Kidney tubule cell (primary cell): ENCODE measurements at regions not wholly inside any gene's neighbourhood (a gene's known extent, or its start where the extent isn't known, plus 50 kb on each side); places are given as distances from the start of the nearest gene placed in this dataset.

Experiments
- DNase-seq: peaks from one replicate; pipeline ENCODE4 v3.0.0-alpha.2; 2018; ENCODE audit warnings: low spot score

- DNase-seq = peak; percentile 96
These were observed 299.3 kb upstream of the ZFP64 start for GRCh38 chr20:52490711-52491430.

GRCh38 chr20:52484438-52484837, 292.9 kb upstream of the ZFP64 start:
- peak; percentile 69 for DNase-seq

GRCh38 chr20:52483382-52483781, 291.8 kb upstream of the ZFP64 start:
- no peak for DNase-seq

GRCh38 chr20:52482044-52482443, 290.5 kb upstream of the ZFP64 start:
- no peak for DNase-seq

- no peak for DNase-seq
These were observed 289.9 kb upstream of the ZFP64 start for GRCh38 chr20:52481443-52481842.

- DNase-seq = no peak
These were observed 284.6 kb upstream of the ZFP64 start for GRCh38 chr20:52476074-52476750.

- DNase-seq = no peak
These were observed 281.6 kb upstream of the ZFP64 start for GRCh38 chr20:52473186-52473585.

- DNase-seq = no peak
These were observed 279.0 kb upstream of the ZFP64 start for GRCh38 chr20:52470561-52470960.

- DNase-seq = peak; percentile 34
These were observed 277.5 kb upstream of the ZFP64 start for GRCh38 chr20:52469128-52469527.

- no peak for DNase-seq
These were observed 274.4 kb upstream of the ZFP64 start for GRCh38 chr20:52465991-52466390.

- DNase-seq = no peak
These were observed 270.0 kb upstream of the ZFP64 start for GRCh38 chr20:52461582-52461981.

- no peak for DNase-seq
These were observed 267.6 kb upstream of the ZFP64 start for GRCh38 chr20:52459150-52459549.

GRCh38 chr20:52457826-52458225, 266.2 kb upstream of the ZFP64 start:
- DNase-seq = peak; percentile 81

GRCh38 chr20:52454660-52455059, 263.1 kb upstream of the ZFP64 start:
- DNase-seq = peak; percentile 2

- DNase-seq = no peak
These were observed 257.1 kb upstream of the ZFP64 start for GRCh38 chr20:52448513-52449232.

GRCh38 chr20:52447225-52447551, 255.6 kb upstream of the ZFP64 start:
- no peak for DNase-seq

GRCh38 chr20:52446421-52447224, 255.0 kb upstream of the ZFP64 start:
- no peak for DNase-seq

- DNase-seq = no peak
These were observed 252.9 kb upstream of the ZFP64 start for GRCh38 chr20:52444455-52444854.

- no peak for DNase-seq
These were observed 252.3 kb upstream of the ZFP64 start for GRCh38 chr20:52443874-52444273.

GRCh38 chr20:52441710-52442109, 250.1 kb upstream of the ZFP64 start:
- DNase-seq = no peak

- no peak for DNase-seq
These were observed 247.8 kb upstream of the ZFP64 start for GRCh38 chr20:52439375-52439774.

GRCh38 chr20:52438326-52438963, 246.9 kb upstream of the ZFP64 start:
- DNase-seq = no peak
